ENCODE measurements at regions not wholly inside any gene's neighbourhood (a gene's known extent, or its start where the extent isn't known, plus 50 kb on each side); places are given as distances from the start of the nearest gene placed in this dataset.

DNA sequence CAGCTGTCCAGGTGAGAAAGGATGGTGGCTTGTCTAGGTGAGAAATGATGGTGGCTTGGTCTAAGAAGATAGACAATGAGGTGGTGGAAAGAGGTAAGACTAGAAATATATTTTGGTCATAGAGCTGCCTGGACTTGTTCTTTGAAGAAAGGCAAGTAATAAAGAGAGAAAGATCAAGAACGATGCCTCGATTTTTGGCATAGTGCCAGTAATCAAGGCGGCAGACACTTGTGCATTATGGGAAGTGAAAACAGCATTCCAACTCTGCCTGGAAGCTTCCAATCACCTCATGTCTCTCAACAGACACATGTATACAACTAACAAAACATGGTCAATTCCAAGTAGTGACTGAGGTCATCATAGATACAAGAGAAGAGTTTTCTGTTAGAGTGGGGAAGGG is 423.8 kb upstream of the NRP1 start (continued):
- TF ChIP-seq, protein P1, sequence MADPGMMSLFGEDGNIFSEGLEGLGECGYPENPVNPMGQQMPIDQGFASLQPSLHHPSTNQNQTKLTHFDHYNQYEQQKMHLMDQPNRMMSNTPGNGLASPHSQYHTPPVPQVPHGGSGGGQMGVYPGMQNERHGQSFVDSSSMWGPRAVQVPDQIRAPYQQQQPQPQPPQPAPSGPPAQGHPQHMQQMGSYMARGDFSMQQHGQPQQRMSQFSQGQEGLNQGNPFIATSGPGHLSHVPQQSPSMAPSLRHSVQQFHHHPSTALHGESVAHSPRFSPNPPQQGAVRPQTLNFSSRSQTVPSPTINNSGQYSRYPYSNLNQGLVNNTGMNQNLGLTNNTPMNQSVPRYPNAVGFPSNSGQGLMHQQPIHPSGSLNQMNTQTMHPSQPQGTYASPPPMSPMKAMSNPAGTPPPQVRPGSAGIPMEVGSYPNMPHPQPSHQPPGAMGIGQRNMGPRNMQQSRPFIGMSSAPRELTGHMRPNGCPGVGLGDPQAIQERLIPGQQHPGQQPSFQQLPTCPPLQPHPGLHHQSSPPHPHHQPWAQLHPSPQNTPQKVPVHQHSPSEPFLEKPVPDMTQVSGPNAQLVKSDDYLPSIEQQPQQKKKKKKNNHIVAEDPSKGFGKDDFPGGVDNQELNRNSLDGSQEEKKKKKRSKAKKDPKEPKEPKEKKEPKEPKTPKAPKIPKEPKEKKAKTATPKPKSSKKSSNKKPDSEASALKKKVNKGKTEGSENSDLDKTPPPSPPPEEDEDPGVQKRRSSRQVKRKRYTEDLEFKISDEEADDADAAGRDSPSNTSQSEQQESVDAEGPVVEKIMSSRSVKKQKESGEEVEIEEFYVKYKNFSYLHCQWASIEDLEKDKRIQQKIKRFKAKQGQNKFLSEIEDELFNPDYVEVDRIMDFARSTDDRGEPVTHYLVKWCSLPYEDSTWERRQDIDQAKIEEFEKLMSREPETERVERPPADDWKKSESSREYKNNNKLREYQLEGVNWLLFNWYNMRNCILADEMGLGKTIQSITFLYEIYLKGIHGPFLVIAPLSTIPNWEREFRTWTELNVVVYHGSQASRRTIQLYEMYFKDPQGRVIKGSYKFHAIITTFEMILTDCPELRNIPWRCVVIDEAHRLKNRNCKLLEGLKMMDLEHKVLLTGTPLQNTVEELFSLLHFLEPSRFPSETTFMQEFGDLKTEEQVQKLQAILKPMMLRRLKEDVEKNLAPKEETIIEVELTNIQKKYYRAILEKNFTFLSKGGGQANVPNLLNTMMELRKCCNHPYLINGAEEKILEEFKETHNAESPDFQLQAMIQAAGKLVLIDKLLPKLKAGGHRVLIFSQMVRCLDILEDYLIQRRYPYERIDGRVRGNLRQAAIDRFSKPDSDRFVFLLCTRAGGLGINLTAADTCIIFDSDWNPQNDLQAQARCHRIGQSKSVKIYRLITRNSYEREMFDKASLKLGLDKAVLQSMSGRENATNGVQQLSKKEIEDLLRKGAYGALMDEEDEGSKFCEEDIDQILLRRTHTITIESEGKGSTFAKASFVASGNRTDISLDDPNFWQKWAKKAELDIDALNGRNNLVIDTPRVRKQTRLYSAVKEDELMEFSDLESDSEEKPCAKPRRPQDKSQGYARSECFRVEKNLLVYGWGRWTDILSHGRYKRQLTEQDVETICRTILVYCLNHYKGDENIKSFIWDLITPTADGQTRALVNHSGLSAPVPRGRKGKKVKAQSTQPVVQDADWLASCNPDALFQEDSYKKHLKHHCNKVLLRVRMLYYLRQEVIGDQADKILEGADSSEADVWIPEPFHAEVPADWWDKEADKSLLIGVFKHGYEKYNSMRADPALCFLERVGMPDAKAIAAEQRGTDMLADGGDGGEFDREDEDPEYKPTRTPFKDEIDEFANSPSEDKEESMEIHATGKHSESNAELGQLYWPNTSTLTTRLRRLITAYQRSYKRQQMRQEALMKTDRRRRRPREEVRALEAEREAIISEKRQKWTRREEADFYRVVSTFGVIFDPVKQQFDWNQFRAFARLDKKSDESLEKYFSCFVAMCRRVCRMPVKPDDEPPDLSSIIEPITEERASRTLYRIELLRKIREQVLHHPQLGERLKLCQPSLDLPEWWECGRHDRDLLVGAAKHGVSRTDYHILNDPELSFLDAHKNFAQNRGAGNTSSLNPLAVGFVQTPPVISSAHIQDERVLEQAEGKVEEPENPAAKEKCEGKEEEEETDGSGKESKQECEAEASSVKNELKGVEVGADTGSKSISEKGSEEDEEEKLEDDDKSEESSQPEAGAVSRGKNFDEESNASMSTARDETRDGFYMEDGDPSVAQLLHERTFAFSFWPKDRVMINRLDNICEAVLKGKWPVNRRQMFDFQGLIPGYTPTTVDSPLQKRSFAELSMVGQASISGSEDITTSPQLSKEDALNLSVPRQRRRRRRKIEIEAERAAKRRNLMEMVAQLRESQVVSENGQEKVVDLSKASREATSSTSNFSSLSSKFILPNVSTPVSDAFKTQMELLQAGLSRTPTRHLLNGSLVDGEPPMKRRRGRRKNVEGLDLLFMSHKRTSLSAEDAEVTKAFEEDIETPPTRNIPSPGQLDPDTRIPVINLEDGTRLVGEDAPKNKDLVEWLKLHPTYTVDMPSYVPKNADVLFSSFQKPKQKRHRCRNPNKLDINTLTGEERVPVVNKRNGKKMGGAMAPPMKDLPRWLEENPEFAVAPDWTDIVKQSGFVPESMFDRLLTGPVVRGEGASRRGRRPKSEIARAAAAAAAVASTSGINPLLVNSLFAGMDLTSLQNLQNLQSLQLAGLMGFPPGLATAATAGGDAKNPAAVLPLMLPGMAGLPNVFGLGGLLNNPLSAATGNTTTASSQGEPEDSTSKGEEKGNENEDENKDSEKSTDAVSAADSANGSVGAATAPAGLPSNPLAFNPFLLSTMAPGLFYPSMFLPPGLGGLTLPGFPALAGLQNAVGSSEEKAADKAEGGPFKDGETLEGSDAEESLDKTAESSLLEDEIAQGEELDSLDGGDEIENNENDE (IDR thresholded peaks at IDR 0.05; ENCODE audit: insufficient replicate concordance, low read length), result no peak

Data from H1 (cell line).